ENCODE measurements at regions not wholly inside any gene's neighbourhood (a gene's known extent, or its start where the extent isn't known, plus 50 kb on each side); places are given as distances from the start of the nearest gene placed in this dataset.

DNA sequence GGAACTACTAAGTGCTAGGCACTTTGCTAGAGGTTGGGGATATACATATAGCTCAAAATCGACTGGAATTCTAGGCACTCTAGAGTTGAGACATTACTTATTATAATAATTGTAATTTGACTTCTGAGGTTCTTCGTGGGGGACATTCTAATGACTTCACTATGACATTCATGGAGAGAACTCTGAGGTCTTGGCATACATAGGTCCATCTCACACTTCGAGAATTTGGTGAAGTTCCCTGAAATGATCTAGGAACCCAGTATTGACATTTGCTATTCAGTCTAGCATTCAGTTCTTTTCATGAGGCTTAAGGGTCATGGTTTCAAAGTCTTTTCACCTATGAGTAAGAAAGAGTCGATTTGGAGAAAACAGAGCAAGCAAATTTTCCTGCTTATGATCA, 446.6 kb upstream of the JAG1 start (continued):
- TF ChIP-seq FOSL1 (IDR thresholded peaks at IDR 0.05; ENCODE audit: insufficient read depth, low read depth, low read length), result no peak
- TF ChIP-seq SIX5 (IDR thresholded peaks at IDR 0.05; ENCODE audit: low read depth, low read length), result no peak
- no peak for TF ChIP-seq SP4 (IDR thresholded peaks at IDR 0.05; ENCODE audit: low read length)
- no peak for TF ChIP-seq RXRA (IDR thresholded peaks at IDR 0.05; ENCODE audit: insufficient read depth, low read depth, low read length)

All from H1 (cell line).